ENCODE measurements at regions not wholly inside any gene's neighbourhood (a gene's known extent, or its start where the extent isn't known, plus 50 kb on each side); places are given as distances from the start of the nearest gene placed in this dataset.
"Not testable (repeated sequence)": the region's sequence is repeated elsewhere in the genome, so short reads cannot be mapped to it uniquely, and the experiment has no call there.

DNA sequence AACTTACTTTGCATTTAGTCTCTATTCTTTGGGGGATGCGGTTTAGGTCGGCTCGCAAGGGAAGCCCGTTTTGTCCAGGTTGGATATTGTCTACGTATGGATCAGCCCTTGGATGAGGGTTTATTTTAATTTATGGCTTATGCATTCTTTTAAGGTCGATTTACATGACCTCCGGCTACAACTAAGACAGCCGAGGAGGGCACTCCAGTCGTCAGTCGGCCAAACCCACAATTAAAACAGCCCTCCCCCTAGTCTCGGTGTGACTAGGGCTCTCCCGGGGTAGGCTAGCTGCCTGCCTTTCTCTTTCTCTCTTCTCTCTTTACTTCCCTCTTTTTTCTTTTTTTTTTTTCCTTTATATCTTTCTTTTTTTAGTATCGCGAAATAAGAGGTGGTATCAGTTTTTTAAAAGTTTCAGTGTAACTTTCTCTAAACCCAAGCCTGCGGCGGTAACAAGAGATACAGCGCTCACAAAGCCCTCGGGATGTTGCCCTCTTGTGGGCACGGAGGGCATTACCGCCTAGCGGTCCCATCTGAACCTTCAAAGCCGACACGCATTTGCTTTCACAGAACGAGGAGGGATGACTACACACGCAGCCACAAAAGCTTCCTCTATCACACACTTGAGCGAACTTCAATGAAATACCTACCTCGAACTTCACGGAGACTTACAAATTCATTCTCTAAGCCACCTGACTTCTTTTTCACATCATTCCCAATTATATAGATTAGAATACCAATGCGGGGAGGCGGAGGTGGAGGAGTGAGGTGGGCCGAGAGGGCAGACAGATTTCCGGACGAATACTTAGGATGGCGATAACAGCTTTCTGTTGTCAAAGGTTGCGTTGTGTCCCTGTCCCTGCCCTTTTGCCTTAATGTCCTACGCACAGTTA, 132.3 kb upstream of the C11orf58 start:
- peak; percentile 96 for DNase-seq

- peak; percentile 71 for DNase-seq
These were observed 133.0 kb upstream of the C11orf58 start for GRCh38 chr11:16605389-16605893.

DNA sequence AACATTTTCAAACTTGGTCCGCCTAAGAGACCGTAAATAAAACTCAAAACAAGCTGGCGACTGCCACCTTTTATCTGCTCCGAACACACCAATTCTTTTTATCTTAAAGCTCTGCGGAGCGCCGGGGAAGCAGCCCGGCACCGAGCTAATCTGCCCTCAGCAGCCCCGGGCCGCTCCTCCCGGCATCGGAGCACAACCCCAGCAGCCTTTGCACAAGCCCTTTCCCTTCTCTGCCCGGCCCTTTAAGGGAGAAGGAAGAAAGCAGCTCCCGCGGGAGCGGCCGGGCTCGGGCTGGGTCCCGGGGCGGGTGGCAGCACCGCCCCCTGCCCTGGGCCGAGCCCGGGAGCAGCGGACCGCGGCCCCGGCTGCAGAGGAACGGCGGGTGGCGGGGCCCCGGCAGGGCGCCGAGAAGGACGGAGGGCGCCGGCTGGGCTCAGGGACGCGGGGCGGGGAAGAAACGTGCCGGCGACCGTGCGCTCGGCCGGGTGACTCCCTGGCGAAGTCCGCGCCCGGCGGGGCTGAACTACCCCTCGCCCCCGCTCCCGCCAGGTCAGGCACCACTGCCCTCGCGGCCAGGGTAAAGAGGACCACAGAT, 133.6 kb upstream of the C11orf58 start:
- peak; percentile 86 for DNase-seq

DNA sequence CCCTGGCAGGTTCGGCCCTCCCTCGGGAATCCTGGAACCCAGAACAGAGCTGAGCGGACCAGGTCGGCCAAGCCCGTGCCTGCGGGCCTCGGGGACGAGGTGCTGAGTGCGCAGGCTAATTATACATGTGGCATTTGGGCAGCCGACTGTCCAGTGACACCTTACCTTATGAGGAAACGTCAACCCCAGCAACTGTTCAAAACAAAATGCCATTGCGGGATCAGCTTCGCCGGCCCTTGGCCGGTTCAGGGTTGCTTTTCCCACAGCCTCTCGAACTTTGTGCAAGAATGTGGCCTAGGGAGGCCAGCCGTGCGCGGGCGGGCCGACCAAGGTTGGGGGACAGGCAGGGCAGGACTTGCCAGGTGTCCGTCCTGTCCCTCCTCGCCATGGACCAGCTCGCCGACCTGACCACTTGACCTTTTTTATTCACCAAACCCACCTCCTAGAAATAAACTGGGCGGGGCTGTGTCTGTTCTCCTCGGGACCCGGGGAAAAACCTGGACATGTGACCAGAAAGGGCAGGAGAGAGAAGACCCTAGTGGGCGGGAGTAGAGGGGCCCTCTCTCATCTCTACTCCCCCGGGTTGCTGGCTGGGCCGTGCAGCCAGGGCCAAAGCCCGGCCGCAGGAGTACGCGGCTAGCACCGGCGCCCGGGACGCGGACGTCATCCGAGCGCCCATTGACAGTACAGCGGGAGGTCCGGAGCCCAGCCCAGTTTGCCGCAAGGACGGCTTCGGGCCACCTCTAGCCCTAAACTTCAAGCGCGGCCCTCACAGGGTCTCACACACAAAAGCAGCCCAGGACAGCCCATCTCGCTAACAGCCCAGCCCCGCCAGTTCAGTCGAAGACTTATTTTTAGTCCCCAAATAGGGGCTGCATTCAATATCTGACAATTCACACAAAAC, 134.3 kb upstream of the C11orf58 start:
- no peak for DNase-seq

DNA sequence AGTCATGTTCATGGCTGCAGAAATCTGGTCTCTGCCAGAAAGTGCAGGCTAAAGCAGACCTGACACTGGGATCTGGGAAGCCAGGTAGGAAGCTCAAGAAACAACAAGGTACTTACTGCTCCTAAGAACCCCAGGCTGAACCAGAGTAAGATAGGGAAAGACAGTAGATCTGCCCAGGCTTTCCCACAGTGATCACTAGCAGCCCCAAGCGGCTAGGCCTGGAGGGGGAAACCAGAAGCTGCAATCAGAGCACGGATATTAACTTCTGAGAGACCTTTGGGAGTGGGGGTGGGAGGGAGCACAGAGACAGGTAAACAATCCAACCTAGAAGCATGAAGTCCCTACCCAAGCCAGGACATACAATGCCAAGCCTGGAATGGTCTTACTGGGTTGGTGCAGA, 135.2 kb upstream of the C11orf58 start:
- peak; percentile 28 for DNase-seq

GRCh38 chr11:16598906-16599305, 139.5 kb upstream of the C11orf58 start:
- no peak for DNase-seq

- DNase-seq = no peak
These were observed 140.4 kb upstream of the C11orf58 start for GRCh38 chr11:16598032-16598431.

GRCh38 chr11:16596231-16596630, 142.2 kb upstream of the C11orf58 start:
- peak; percentile 82 for DNase-seq

DNA sequence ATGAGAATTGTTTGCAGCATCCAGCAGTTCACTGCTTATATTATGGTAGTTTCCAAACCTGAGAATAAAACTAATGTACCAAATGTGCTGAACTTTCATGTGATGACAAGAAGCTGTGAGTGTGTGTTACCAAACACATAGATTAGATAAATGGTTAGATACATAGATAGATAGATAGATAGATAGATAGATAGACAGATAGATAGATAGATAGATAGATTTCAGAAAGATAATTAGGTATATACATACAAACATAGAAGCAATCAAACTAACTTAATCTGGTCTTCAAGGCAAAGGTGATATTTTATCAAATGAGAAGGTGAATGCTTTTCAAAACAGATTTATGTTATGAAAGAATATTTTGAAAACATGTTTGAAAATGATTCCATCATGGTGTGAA, 147.3 kb upstream of the C11orf58 start:
- DNase-seq = no peak

GRCh38 chr11:16587670-16588069, 150.8 kb upstream of the C11orf58 start:
- DNase-seq = no peak

- DNase-seq = no peak
These were observed 153.9 kb upstream of the C11orf58 start for GRCh38 chr11:16584569-16584968.

DNA sequence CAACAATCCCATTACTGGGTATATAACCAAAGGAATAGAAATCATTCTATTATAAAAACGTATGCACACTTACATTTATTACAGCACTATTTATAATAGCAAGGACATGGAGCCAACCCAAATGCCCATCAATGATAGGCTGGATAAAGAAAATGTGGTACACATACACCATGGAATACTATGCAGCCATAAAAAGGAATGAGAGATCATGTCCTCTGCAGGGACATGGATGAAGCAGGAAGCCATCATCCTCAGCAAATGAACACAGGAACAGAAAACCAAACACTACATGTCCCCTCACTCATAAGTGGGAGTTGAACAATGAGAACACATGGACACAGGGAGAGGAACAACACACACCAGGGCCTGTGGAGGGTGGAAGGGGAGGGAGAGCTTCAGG, 157.4 kb upstream of the C11orf58 start:
- not testable (repeated sequence) for DNase-seq

- no peak for DNase-seq
These were observed 161.0 kb upstream of the C11orf58 start for GRCh38 chr11:16577490-16577889.

DNA sequence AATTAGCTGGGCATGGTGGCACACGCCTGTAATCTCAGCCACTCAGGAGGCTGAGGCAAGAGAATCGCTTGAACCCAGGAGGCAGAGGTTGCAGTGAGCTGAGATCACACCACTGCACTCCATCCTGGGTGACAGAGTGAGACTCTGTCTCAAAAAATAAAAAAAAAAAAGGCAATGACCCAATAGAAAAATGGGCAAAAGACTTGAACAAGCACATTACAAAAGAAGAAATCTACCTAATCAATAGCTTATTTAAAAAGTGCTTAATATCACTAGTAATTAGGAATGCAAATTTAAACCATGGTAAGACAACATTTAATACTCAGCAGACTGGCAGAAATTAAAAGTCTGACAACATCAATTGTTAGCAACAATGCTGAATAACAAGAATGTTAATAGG, 163.6 kb upstream of the C11orf58 start:
- DNase-seq = not testable (repeated sequence)

- no peak for DNase-seq
These were observed 165.5 kb upstream of the C11orf58 start for GRCh38 chr11:16572945-16573344.

DNA sequence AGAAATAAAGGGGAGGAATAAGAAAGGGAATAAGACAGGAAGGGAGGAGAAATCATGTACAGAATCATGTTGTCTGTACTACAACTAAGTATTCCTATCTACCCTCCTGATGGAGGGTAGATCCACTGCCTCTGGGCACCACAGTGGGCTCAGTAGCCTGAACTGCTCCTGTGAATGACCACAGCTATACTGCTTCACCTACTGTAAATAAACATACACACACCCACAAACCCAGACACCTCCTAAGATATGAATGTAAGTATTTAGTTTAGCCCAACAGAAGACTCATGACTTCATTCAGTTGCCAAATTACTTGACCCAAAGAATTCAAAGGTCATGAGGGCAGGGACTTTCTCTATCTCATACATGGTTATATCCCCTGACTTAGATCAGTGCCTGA, 177.3 kb upstream of the C11orf58 start:
- DNase-seq = no peak

GRCh38 chr11:16558494-16558893, 180.0 kb upstream of the C11orf58 start:
- no peak for DNase-seq

DNA sequence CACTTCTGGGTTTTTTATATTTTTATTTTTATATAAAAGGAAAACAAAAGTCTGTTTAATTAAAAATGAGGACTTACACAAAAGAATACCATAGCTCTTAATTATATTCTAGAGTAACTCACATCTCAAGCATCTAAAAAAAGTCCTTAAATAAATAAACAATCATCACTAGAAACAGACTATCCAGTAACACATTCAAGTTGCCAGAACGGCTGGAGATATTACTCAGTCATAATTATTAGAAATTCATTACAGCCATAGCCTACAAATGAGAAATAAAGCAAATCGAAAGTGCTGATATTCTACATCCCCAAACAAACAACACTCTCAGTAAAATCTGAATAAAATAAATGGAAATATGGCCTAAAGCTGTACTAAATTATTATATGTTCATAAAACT, 182.5 kb upstream of the C11orf58 start:
- no peak for DNase-seq

DNA sequence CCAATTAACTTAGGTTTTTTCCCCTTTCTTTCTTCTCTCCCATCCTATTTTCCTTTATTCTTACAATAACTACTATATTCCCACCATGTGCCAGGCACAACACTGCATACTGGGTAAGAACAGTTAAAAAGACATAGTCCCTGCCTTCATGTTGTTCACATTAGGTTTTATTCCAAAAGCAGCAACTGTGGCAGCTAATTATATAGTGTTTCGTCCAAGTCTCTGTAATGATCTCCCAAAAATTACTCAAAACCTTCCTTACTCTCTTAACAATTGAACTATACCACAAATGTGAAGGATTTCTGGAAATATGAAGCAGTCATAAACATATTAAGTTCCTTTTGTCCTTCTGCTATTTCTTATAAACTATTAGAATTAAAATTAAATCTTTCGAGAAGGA, 184.1 kb upstream of the C11orf58 start:
- no peak for DNase-seq

DNA sequence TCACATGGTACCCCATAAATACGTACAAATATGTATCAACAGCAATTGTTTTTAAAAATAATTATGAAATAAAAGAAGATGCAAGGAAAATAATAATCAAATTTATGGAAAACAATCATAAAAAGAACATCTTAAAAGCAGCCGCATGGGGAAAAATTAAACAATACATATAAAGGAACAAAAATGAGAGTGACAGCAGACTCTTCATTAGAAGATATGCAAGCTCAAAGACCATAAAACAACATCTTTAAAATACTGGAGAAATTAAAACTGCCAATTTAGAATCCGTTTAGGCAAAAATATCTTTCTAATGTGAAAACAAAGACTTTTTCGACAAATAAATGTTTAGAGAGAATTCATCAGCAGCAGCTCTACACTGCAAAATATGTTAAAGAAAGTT, 190.6 kb upstream of the C11orf58 start:
- no peak for DNase-seq

DNA sequence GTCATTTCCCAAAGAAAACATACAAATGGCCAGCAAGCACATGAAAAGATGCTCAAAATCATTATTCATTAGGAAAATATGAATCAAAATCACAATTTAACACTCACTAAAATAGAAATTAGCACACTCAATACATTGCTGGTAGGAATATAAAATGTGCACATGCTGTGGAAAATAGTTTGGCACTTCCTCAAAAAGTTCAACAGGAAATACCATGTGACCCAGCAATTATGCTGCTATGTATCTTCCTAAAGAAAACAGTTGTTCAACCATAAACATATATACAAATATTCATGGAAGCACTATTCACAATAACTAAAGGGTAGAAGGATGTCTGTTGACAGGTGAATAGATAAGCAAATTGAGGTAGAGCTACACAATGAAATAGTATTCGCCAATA, 187.3 kb upstream of the SOX6 start:
- DNase-seq = no peak

DNA sequence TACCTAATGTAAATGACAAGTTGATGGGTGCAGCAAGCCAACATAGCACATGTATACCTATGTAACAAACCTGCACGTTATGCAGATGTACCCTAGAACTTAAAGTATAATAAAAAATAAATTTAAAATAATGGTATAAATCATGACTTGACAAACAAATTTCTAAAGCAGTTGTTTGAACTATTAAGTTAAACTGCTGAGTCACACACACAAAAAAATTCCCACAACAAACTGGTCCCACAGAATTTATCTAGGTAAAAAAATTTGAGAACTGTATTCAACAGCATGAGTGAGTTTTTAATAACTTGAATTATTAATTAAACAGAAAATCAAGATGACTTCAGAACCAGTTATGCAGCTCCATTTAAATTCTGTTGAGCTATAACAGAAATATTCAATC, 186.0 kb upstream of the SOX6 start:
- DNase-seq = no peak

GRCh38 chr11:16536513-16536912, 180.2 kb upstream of the SOX6 start:
- DNase-seq = no peak
